Type B pancreatic cell (in vitro differentiated cells): ENCODE measurements at regions not wholly inside any gene's neighbourhood (a gene's known extent, or its start where the extent isn't known, plus 50 kb on each side); places are given as distances from the start of the nearest gene placed in this dataset.

ENCODE experiments used
- DNase-seq: peaks from one replicate; pipeline ENCODE4 v3.0.0; 2021; ENCODE audit warnings: mixed read lengths; ENCODE audit not compliant: unreplicated experiment; ENCODE audit errors: extremely low spot score
- H3K27ac Mint-ChIP-seq: 2 replicates; pipeline ENCODE4 v1.8.0; 2021; ENCODE audit warnings: mild to moderate bottlenecking, mixed read lengths
- H3K27me3 Mint-ChIP-seq: 2 replicates; pipeline ENCODE4 v1.8.0; 2021; ENCODE audit warnings: mixed read lengths
- H3K36me3 Mint-ChIP-seq: 2 replicates; pipeline ENCODE4 v1.8.0; 2021; ENCODE audit warnings: mixed read lengths
- H3K4me1 Mint-ChIP-seq: one replicate; pipeline ENCODE4 v1.8.0; 2021; ENCODE audit warnings: mixed read lengths; ENCODE audit not compliant: unreplicated experiment
- H3K4me3 Mint-ChIP-seq: 2 replicates; pipeline ENCODE4 v1.8.0; 2021; ENCODE audit warnings: mild to moderate bottlenecking, mixed read lengths
- H3K9me3 Mint-ChIP-seq: 2 replicates; pipeline ENCODE4 v1.8.0; 2021; ENCODE audit warnings: mixed read lengths
- CTCF ChIP-seq: fragments of 200-600 bp; sonication (generic); conservative IDR thresholded peaks from 2 replicates; pipeline ENCODE4 v1.5.0; 2021; ENCODE audit warnings: antibody characterized with exemption, mild to moderate bottlenecking

GRCh38 chr5:135127439-135128240 is 93.6 kb upstream of the PITX1 start:
- no peaks in the 10 kb centered on the region for H3K9me3 Mint-ChIP-seq
- peaks cover 25% of the 10 kb centered on the region for H3K4me1 Mint-ChIP-seq
- no peak overlapping the region for H3K27ac Mint-ChIP-seq
- no peak overlapping the region for H3K4me3 Mint-ChIP-seq
- TF ChIP-seq CTCF = no peak
- DNase-seq = no peak
- H3K36me3 Mint-ChIP-seq = no peaks in the 10 kb centered on the region
- peaks cover 60% of the 10 kb centered on the region for H3K27me3 Mint-ChIP-seq

DNA sequence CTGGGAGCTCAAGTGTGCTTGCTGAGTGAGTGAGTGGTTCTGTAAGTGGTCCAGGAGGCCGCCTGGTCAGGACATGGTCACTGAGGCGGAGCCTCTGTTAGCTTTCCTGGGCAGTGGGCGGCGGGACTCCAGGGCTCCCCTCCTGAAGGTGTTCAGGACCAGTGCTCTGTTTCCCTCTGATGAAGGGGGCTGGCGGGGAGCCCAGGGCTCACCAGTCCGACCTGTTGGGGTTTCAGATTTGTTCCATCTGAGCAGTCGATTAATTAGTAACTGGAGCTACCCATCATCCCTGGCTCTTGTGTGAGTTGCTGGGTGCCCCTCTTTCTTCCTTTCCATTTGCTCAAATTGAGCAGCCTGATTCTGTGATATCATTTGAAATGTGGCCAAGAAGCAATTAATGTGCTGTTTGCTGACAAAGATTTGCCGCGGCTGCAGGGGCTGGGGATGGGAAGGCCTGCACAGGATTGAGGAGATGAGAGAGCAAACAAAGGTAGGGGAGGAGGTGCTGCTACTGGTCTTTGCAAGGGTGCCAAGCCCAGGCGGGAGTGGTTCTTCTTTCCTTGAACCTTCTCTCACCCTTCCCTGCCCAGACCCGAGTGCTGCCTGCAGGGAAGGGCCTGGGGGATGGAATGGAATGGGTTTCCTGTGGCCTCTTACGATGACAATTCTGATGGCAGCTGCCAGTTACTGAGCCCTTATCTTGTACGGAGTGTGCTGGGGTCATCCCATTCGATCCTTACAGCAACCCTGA is 92.8 kb upstream of the PITX1 start:
- no peak for DNase-seq
- Mint-ChIP-seq H3K27ac (no peak overlapping the region), H3K4me1 (peaks cover 25% of the 10 kb centered on the region), H3K36me3 (no peaks in the 10 kb centered on the region), H3K9me3 (no peaks in the 10 kb centered on the region), H3K27me3 (peaks cover 60% of the 10 kb centered on the region), H3K4me3 (no peak overlapping the region)
- no peak for TF ChIP-seq CTCF

- Mint-ChIP-seq H3K27ac (no peak overlapping the region), H3K4me1 (peaks cover 19% of the 10 kb centered on the region), H3K36me3 (no peaks in the 10 kb centered on the region), H3K4me3 (no peak overlapping the region), H3K27me3 (peaks cover 59% of the 10 kb centered on the region), H3K9me3 (no peaks in the 10 kb centered on the region)
- DNase-seq = no peak
- TF ChIP-seq CTCF = no peak
These were observed 90.7 kb upstream of the PITX1 start for GRCh38 chr5:135124724-135125123.

- H3K27me3 Mint-ChIP-seq = peaks cover 57% of the 10 kb centered on the region
- no peak overlapping the region for H3K27ac Mint-ChIP-seq
- peaks cover 19% of the 10 kb centered on the region for H3K4me1 Mint-ChIP-seq
- H3K4me3 Mint-ChIP-seq = no peak overlapping the region
- no peak for TF ChIP-seq CTCF
- no peaks in the 10 kb centered on the region for H3K9me3 Mint-ChIP-seq
- H3K36me3 Mint-ChIP-seq = no peaks in the 10 kb centered on the region
- no peak for DNase-seq
These were observed 90.1 kb upstream of the PITX1 start for GRCh38 chr5:135124128-135124527.

DNA sequence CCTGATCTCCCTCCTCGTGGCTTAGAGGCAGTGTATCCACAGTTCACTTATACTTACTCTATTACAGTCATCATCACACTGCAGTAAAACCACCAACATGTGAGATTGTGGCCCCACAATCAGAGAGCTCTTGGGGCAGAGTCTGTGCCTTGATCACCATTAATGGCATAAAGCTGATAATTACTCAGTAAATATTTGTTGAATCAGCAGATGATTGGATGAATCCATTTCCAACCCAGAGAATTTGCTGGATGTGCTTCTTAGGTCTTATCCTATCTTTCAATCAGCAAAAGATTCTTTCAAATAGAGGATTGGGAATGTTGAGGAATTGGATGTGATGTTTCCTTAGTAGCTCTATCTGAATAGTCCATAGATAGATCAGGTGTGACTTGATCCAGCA is 88.8 kb upstream of the PITX1 start:
- Mint-ChIP-seq H3K4me1 (peaks cover 19% of the 10 kb centered on the region), H3K9me3 (no peaks in the 10 kb centered on the region), H3K36me3 (no peaks in the 10 kb centered on the region), H3K27me3 (peaks cover 61% of the 10 kb centered on the region), H3K27ac (no peak overlapping the region), H3K4me3 (no peak overlapping the region)
- DNase-seq = no peak
- TF ChIP-seq CTCF = no peak
